ENCODE measurements at regions not wholly inside any gene's neighbourhood (a gene's known extent, or its start where the extent isn't known, plus 50 kb on each side); places are given as distances from the start of the nearest gene placed in this dataset.

- DNase-seq (ENCODE audit: low spot score), result no peak
- ChIA-PET CTCF (interaction anchor here (0.6 kb wide), 2 partner anchors 97 to 402 kb away, joined by 3 to 6 read pairs; no protein-coding TSS in a partner anchor), POLR2A (ENCODE audit: low non-redundant PET) (no interaction called here)
- no peak for TF ChIP-seq CTCF (conservative IDR thresholded peaks at IDR 0.05; ENCODE audit: low read depth)
- H3K27ac ChIP-seq, result no peak overlapping the region
These were observed 109.8 kb upstream of the WDR11 start for GRCh38 chr10:120741396-120741795.

GRCh38 chr10:120742373-120742772, 108.8 kb upstream of the WDR11 start:
- POLR2A ChIA-PET (ENCODE audit: low non-redundant PET), result no interaction called here
- CTCF ChIA-PET, result no interaction called here

GRCh38 chr10:120744040-120744439, 107.1 kb upstream of the WDR11 start:
- ChIA-PET CTCF (interaction anchor here (0.6 kb wide), 1 partner anchor 154 kb away, joined by 3 read pairs; no protein-coding TSS in a partner anchor), POLR2A (ENCODE audit: low non-redundant PET) (no interaction called here)
- no peak for DNase-seq (ENCODE audit: low spot score)
- TF ChIP-seq CTCF (conservative IDR thresholded peaks at IDR 0.05; ENCODE audit: low read depth), result no peak
- H3K27ac ChIP-seq, result no peak overlapping the region

More at GRCh38 chr10:120742373-120742772, 108.8 kb upstream of the WDR11 start:
- no peak for DNase-seq (ENCODE audit: low spot score)
- TF ChIP-seq CTCF (conservative IDR thresholded peaks at IDR 0.05; ENCODE audit: low read depth), result no peak
- H3K27ac ChIP-seq, result no peak overlapping the region

GRCh38 chr10:120746001-120746777, 105.0 kb upstream of the WDR11 start:
- no peak overlapping the region for H3K27ac ChIP-seq
- no peak for TF ChIP-seq CTCF (conservative IDR thresholded peaks at IDR 0.05; ENCODE audit: low read depth)
- POLR2A ChIA-PET (ENCODE audit: low non-redundant PET), result no interaction called here
- CTCF ChIA-PET, result interaction anchor here (0.8 kb wide), 1 partner anchor 10 kb away, joined by 3 read pairs; no protein-coding TSS in a partner anchor
- no peak for DNase-seq (ENCODE audit: low spot score)

DNA sequence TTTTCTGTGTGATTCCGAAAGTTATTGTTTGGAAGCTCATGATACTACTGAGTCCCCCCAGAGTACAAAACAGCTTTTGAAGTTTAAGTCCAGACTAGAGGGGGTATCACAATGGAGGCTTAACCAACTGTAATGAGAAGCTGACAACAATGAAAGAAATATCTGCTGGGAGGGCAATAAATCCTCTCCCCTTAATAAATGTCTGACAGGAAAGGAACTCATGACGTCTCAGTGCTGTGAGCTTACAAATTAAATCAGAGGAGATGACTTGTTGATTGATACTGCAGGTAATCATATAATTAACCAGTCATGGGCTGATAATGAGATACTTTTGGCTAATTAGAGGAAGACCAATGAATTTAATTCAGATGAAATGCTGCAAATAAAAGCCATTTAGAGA, 102.6 kb upstream of the WDR11 start:
- no peak overlapping the region for H3K27ac ChIP-seq
- ChIA-PET CTCF (interaction anchor here (0.6 to 1.3 kb wide), 4 partner anchors 14 to 527 kb away, joined by 3 to 5 read pairs (median 4); no protein-coding TSS in a partner anchor), POLR2A (ENCODE audit: low non-redundant PET) (no interaction called here)
- no peak for DNase-seq (ENCODE audit: low spot score)
- no peak for TF ChIP-seq CTCF (conservative IDR thresholded peaks at IDR 0.05; ENCODE audit: low read depth)

DNA sequence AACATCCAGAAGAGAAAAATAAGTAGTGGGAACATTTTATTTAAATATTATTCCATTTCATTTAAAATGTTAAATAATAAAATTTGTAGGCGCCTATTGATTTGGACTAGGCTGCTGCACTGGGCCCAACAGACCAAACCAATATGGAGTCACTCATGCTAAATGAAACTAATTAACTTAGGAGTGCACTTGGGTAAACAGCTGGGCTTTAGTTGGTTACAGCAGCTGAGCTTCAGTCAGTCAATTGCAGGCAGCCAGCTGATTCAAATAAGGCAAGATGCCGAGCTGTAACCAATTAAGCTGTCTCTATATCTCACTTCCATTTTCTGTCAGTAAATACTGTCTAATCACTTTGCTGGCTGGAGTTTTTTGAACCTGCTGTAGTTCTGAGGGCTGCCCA, 102.1 kb upstream of the WDR11 start:
- ChIA-PET POLR2A (ENCODE audit: low non-redundant PET) (no interaction called here), CTCF (no interaction called here)
- no peak overlapping the region for H3K27ac ChIP-seq
- TF ChIP-seq CTCF (conservative IDR thresholded peaks at IDR 0.05; ENCODE audit: low read depth), result no peak
- DNase-seq (ENCODE audit: low spot score), result no peak
